MCF 10A (cell line): ENCODE measurements at regions not wholly inside any gene's neighbourhood (a gene's known extent, or its start where the extent isn't known, plus 50 kb on each side); places are given as distances from the start of the nearest gene placed in this dataset.

Experiments used
- BruUV-seq: library from RNA; stranded (reverse); fragments of 400-500 nt; replicated peaks from 2 replicates; lab custom pipeline; 2021; lab: Mats Ljungman, UMichigan
- CTCF ChIA-PET: fragments of 300-600 bp; sonication (Branson Sonifier 250); formaldehyde crosslinking; extraction: SDS; loops from one replicate; lab custom pipeline; 2021; ENCODE audit warnings: antibody characterized with exemption, inconsistent platforms; lab: Yijun Ruan, JAX
- POLR2A ChIA-PET: fragments of 300-600, 350-650 bp; sonication (Branson Sonifier 250); formaldehyde crosslinking; extraction: SDS; loops from one replicate; lab custom pipeline; 2020; ENCODE audit warnings: antibody characterized with exemption, inconsistent platforms; lab: Yijun Ruan, JAX
- DNase-seq: peaks from one replicate; pipeline ENCODE4 v3.0.0-alpha.2; 2018; ENCODE audit not compliant: unreplicated experiment
- H3K27ac Mint-ChIP-seq: one replicate; pipeline ENCODE4 v1.8.0; 2022; ENCODE audit warnings: mild to moderate bottlenecking, low read depth, mixed read lengths; ENCODE audit not compliant: unreplicated experiment
- H3K27me3 Mint-ChIP-seq: one replicate; pipeline ENCODE4 v1.8.0; 2022; ENCODE audit warnings: mixed read lengths; ENCODE audit not compliant: insufficient read depth, unreplicated experiment
- H3K36me3 Mint-ChIP-seq: one replicate; pipeline ENCODE4 v1.8.0; 2022; ENCODE audit warnings: mild to moderate bottlenecking, moderate library complexity, mixed read lengths; ENCODE audit not compliant: insufficient read depth, unreplicated experiment
- H3K4me1 Mint-ChIP-seq: one replicate; pipeline ENCODE4 v1.8.0; 2022; ENCODE audit warnings: mixed read lengths; ENCODE audit not compliant: insufficient read depth, unreplicated experiment
- H3K4me3 Mint-ChIP-seq: one replicate; pipeline ENCODE4 v1.8.0; 2022; ENCODE audit warnings: mild to moderate bottlenecking, moderate library complexity, mixed read lengths; ENCODE audit not compliant: unreplicated experiment
- H3K9me3 Mint-ChIP-seq: one replicate; pipeline ENCODE4 v1.8.0; 2022; ENCODE audit warnings: mixed read lengths; ENCODE audit not compliant: unreplicated experiment
- CTCF ChIP-seq: fragments of 200-600 bp; IDR thresholded peaks from one replicate; pipeline ENCODE4 v1.8.0; 2022; ENCODE audit warnings: antibody characterized with exemption, mild to moderate bottlenecking; ENCODE audit not compliant: unreplicated experiment
- intact Hi-C: fragments of 100-400 bp; cut with micrococcal nuclease; formaldehyde crosslinking; loops from 2 replicates; pipeline ENCODE4 v1.14.1; 2022

DNA sequence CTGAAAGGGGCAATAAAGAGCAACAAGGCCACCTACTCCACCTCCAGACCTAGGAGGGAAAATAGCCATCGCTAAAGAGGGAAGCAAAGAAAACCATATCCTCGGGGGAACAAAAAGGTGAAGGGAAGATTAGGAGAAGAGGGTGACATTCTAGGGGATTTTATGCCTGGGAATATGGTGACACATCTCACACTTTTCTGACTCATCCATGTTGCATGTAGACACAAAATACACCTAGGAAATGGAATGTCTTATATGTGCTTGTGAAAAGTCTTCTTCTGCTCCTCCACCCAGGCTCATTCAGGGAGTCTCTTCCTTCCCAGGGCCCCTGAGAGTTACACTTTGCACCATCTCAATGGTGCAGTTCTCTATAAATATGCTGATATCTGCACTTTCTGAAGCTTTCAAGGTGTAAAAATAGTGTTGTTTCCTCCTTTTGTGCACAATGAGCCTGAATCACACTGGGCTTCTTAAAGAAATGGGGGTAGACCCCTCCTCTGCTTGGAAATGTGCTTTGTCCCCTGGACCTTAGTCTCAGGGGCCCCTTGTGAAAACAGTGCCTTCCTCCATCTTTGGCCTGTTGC, 195.9 kb downstream of the CYYR1 start:
- H3K27me3 Mint-ChIP-seq, result no peaks in the 10 kb centered on the region
- CTCF ChIA-PET, result no interaction called here
- POLR2A ChIA-PET, result no interaction called here

DNA sequence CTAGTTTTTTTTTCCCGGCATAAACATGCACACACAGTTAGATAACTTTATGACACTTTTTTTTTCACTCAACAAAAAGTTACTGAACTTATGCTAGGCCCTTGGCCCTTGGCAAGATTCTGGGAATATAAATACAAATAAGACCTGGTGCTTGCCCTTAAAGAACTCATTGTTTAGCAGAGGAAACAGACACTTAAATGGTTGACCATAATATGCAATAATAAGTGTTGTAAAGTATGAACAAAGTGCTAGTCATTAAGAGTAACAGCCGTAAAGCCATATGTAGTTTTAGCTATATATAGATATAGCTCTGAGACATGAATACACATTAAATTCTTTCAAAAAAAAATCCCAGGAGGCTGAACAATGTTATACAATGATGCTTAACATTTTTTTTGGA, 198.3 kb downstream of the CYYR1 start:
- CTCF ChIA-PET, result no interaction called here
- no peak for DNase-seq
- no peak overlapping the region for H3K27ac Mint-ChIP-seq
- no peak overlapping the region for H3K4me3 Mint-ChIP-seq
- POLR2A ChIA-PET, result interaction anchor here (0.7 kb wide), 1 partner anchor 212 kb away, joined by 3 read pairs; no protein-coding TSS in a partner anchor
- TF ChIP-seq CTCF, result no peak
- no TSS peak for BruUV-seq
- no peaks in the 10 kb centered on the region for H3K36me3 Mint-ChIP-seq
- H3K4me1 Mint-ChIP-seq, result peaks cover 7% of the 10 kb centered on the region
- intact Hi-C loops, result no loop called here
- H3K9me3 Mint-ChIP-seq, result no peaks in the 10 kb centered on the region
- H3K27me3 Mint-ChIP-seq, result no peaks in the 10 kb centered on the region

More for the DNA sequence above, 195.9 kb downstream of the CYYR1 start:
- Mint-ChIP-seq H3K4me3 (no peak overlapping the region), H3K36me3 (no peaks in the 10 kb centered on the region), H3K4me1 (peaks cover 7% of the 10 kb centered on the region), H3K27ac (no peak overlapping the region), H3K9me3 (no peaks in the 10 kb centered on the region)
- BruUV-seq, result no TSS peak
- no peak for TF ChIP-seq CTCF
- intact Hi-C loops, result no loop called here
- DNase-seq, result no peak

- POLR2A ChIA-PET, result no interaction called here
Observed at GRCh38 chr21:26368591-26369320, 198.2 kb upstream of the APP start.

More at GRCh38 chr21:26368591-26369320, 198.2 kb upstream of the APP start:
- TF ChIP-seq CTCF, result no peak
- H3K27me3 Mint-ChIP-seq, result no peaks in the 10 kb centered on the region
- no peaks in the 10 kb centered on the region for H3K4me1 Mint-ChIP-seq
- intact Hi-C loops, result no loop called here
- H3K4me3 Mint-ChIP-seq, result no peak overlapping the region
- H3K27ac Mint-ChIP-seq, result no peak overlapping the region
- BruUV-seq, result no TSS peak
- no peaks in the 10 kb centered on the region for H3K36me3 Mint-ChIP-seq
- CTCF ChIA-PET, result no interaction called here
- DNase-seq, result no peak
- no peaks in the 10 kb centered on the region for H3K9me3 Mint-ChIP-seq
